Stimulated activated CD4-positive, alpha-beta T cell treated with anti-CD3 and anti-CD28 coated beads, Interleukin-15, amount 100 ng/mL, for 24 hours (primary cell): ENCODE measurements at regions not wholly inside any gene's neighbourhood (a gene's known extent, or its start where the extent isn't known, plus 50 kb on each side); places are given as distances from the start of the nearest gene placed in this dataset.

Source experiments
- DNase-seq: peaks from one replicate; pipeline ENCODE4 v3.0.0-alpha.2; 2020

DNA sequence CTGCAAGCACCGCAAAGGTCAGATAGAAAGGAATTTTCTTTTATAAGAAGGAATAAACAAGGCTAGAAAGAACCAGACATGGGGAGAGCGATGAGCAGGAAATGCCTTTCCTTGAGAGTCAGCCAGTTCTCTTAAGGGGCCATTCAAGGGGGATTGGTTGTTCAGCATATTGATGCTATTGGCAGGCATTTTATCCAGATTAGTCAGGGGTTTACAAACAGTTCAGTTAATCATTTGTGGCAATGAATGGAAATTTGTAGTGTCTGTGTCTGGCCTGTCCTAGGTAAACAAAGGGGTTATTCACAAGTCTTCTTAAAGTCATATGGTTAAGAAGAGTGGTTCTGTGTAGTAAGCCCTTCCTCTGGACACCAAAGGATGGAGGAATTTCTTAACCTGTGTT lies 184.7 kb upstream of the FRMPD4 start:
- DNase-seq: no peak

DNA sequence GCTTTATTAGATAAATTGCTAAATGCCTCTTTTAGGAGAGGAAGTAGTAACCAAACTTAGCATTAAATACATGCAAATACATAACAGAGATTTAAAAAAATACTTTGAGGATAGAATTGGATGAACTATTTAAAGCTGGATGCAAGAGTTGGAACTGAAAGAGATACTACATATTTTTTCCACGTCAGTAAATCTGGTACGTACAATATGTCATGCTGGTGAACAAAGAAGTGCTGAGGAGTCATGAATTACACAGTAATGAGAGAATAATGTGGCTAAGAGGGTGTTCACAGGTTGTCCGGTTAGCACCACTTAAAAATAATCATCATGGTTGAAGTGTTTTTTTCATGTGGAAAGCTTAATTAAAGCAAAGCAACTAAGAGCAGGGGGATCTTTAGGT lies 184.1 kb upstream of the FRMPD4 start:
- DNase-seq: no peak

DNA sequence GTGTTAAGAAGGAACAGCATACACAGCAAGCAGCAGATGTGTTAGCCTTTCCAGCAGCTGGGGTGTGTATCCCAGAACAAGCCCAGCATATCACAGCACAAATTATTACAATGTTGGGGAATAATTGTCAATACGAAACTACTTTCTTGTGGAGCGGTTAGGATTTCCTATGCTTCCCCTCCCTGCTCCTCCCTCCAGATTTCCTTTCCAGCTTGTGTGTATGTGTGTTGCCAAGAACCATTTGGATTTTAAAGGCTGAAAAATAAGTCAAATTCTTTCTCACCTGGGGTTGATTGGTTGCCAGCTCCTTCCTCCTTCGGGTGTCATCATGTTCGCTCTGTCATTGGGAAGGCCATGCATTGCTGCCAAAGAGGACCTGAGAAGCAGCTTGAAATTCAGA lies 178.2 kb upstream of the FRMPD4 start:
- no peak for DNase-seq

DNA sequence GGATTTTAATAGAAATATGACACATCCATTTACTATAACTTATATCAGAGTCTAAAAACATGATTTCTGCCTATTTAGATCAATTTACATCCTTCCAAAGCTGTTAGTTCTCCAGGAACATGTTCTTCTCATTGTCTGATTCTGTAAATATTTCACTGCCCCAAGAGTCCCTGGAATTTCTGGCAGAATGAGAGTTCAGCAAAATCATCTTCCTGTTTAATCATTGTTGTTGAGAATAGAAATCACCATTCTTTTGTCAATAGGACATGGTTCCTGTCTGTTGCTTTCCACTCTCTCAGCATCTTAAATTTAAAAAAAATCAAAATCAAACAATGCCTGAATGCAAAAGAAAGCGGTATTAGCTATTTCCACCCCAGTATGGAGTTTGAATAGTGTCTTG lies 172.8 kb upstream of the FRMPD4 start:
- DNase-seq: no peak

DNA sequence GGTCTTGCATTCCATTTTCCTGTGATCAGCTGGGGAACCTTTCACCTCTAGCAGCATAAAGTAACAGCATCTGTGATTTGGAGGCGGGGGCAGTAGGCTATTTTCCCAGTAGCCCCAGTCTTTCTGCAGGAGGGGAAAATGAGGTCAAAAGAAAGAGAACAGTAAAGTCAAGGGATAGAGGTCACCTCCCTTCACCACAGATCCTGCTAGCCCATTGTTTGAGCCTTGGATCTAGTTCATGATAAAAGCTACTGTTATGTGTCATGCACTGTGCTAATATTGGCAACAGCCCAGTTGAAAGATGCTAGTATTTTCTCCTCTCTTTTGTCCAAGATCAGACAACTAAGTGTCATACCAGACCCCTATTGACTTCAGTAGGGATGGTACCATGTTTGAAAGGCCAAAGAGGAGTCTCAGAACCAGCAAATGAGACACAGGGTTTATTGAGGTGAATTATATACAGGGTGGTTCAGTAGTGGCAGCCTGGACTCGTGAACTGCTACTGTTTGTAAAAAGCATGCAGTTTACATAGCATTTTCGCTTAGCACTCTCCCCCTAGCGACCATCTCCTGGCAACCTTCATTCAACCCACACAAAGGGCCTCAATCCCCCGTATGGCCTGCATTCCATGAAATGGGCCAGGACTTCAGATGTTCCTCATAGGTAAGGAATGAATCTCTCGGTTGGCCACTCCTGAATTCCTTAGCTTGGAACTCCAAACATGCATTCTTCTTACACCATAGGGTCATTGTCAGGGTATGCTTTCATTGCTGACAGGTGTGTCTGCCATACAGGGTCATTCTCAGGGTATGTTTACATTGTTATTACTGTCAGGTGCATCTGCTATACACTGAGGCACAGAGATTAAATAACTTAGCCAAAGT lies 170.0 kb upstream of the FRMPD4 start:
- DNase-seq: no peak

DNA sequence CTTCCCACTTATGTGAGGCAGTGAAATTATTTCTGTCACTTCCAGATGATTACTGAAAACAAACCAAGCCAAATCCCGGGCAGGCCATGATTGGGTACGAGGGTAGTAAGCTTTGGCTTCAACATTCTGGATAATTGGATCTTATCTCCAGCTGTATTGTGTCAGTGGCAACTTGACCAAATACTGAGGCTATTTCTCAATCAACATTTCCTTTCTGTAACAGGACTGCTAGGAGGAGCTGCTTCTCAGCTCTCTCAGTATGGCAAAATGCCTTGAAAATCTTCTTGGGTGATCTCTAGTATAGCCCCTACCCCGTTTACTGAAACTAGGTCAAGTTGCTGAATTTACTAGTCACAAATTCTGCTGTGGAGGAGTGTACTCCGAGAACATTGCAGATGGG lies 169.3 kb upstream of the FRMPD4 start:
- DNase-seq: no peak

DNA sequence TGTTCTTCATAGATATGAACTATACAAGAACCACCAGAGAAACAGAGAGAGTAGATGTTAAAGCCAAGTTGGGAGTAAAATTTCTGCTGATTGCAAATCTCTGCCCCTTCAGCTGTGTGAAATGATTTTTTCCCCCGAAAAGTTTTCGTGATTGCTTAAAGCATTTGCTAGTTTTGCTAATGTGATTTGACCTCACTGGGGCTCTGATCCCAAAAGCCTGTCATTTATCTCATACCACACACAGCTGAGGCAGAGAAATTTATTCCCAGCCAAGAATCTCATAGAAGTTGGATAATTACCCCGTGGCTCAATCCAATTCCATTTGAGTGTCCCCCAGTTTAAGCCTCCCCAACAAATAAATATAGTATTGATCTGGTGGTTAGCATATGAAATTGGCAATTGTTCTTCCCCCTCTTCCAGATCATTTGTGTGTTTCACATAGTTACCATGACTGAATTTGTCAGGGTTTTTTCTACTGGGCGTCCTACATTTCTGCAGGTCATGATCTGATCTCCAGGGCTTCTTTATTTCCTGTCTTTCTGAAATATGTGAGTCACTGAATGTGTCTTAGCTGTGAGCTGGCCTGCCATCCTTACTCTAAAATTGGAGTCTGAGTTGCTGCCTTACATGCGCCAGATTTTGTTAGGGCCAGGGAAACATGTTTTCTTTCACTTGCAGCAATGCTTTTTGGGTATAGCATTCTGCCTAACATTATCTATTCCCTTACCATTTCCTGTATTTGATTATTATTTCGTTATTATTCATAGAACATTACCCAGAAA lies 167.5 kb upstream of the FRMPD4 start:
- DNase-seq: no peak

DNA sequence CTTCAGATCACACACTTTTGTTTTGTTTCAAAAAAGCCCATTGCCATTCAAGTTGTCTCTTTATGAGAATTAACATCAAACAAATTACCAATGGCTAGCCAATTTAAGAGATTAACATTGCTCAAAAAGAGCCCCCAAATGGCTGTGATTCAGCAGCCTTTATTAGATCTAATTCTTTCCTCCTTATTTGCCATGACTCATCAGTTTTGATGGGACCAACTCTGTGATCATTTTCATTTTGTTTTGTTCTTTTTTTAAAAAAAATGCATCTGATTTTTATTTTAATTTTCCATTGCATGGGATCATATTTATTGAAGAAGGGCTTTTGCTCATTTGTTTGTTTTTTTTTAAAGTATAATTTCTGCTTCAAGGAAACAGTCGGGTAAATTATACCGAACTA lies 161.6 kb upstream of the FRMPD4 start:
- no peak for DNase-seq

DNA sequence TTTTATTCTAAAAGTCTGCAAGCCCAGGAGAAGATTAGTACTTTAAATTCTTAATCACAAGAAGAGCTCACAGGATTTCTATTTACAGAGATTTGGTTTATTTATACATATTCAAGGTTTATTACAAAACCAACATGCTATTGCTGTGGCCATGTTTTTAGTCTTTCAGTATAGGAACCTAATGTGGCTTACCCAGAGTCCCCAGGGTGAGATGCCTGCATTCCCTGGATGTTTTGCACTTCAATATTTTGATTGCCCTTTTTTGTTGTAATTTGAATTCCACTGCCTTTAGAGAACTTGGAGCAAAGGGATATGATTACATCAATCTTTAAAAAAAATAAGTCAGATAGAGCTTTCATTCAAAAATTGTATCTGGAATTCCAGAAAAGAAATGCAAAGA lies 146.0 kb upstream of the FRMPD4 start:
- no peak for DNase-seq

DNA sequence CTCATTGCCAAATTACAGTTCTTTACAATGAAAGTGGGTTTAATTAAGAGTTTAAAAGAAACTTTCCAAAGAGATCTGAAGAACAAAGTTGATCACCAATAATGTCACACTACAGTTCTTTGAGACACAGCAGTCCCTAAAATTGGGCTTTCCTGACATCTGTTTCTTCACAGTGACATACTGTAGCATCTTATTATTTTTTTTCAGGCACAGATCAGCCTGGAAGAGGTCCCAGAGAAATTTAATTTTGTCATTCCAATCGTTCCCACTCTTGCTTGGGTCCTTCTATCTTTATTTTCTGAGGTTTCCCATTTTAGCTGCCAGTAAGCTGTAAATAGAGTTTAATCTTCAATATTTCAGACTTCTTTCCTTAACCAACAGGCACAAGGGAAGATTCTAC lies 143.1 kb upstream of the FRMPD4 start:
- no peak for DNase-seq

DNA sequence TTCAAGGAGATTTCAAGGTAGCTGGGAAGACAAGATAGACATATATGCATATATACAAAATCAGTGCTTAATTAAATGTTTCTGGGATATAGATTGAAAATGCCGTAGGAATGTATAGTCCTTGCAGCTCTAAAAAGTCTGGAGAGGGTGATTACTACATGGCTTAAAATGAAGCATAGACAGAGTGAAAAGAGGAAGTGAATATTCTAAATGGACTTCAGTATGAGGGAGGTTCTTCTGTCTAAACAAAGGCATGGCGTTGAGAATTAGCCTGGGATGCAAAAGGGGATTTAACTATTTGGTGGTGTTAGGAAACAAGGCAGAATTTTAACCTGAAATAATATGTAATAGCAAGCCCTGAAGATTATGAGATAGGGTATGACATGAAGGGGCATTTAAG lies 141.5 kb upstream of the FRMPD4 start:
- no peak for DNase-seq

DNA sequence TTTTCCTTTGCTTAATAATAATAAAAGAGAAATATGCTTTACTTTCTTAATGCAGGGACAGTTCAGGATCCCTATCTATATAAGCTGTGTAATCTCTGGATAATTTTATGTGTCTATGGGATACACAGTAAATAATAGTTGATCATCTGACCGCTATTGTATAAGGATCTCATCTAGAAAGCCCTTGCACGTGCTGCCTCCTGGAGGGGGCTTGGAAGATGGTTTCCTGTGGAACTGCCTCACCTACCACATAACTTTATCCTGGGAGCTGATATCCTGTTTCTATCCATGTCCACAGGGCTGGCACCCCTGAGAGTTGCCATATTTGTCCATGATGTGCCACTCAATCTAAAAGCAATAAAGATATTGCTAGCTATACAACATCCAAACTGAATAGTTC lies 139.3 kb upstream of the FRMPD4 start:
- no peak for DNase-seq

DNA sequence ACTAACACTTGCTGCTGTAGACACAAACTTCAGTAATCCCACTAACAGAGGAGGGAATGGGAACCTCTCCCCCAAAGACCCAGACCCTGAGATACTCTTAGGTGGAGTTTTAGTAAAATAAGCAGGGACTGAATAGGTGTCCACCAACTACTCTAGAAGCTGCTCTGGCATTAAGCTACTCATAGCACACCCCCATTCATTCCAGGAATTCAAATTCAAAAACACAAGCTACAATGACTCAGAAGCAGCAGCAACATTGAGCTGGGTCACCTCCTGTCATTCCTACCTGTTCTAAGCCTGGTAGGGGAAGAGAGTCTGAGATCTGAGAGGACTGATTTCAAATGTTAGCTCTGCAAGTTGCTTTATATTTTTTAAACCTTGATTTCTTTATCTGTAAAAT lies 135.4 kb upstream of the FRMPD4 start:
- DNase-seq: no peak

DNA sequence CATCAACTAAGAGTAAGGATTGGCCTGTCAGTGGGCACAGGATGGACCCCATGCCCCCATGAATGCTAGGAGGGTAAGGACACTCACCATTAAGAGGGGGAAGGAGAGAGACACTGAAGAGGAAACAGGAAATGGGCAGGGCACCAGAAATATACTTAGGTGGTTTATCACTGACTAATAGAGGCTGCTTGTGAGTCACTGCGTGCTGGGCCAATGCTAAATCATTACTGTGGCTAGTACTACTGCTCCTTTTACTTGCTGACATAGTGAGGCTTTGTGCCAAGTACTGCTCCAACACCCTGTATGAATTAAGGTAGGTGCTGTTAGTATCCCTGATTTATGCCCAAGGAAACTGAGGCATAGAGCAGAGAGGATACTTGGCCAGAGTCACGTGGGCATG lies 130.4 kb upstream of the FRMPD4 start:
- peak; percentile 1 for DNase-seq

DNA sequence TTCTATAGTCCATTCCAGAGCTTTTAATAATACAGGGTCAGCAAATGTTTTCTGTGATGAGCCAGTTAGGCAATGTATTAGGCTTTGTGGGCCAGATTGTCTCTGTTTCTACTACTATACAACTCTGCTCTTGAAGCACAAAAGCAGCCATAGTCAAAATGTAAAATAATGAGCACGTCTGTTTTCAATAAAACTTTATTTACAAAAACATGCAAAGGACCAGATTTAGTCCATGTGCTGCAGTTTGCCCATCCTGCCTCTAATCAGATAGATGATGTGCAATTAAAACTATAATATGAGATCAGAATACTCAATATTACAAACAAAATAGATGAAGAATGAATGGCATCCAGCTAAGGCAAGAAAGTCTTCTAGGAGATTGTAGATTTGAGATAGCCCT lies 127.8 kb upstream of the FRMPD4 start:
- no peak for DNase-seq

DNA sequence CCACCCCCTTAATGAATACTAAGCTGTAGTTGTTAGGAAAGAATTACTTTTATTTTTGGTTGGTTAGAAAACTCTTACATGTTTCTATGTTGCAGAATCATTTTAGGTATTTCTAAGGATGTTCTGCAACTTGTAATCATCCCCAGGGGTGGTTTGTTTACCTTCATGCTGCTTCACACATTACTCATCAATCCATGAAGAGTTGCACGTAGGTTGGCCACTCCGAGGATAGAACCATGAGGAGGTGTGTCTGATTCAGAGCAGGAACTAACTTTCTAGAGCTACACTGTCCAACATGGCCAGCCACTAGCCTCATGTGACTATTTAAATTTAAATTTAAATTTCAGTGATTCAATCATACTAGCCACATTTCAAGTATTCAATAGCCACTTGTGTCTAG lies 127.2 kb upstream of the FRMPD4 start:
- no peak for DNase-seq

DNA sequence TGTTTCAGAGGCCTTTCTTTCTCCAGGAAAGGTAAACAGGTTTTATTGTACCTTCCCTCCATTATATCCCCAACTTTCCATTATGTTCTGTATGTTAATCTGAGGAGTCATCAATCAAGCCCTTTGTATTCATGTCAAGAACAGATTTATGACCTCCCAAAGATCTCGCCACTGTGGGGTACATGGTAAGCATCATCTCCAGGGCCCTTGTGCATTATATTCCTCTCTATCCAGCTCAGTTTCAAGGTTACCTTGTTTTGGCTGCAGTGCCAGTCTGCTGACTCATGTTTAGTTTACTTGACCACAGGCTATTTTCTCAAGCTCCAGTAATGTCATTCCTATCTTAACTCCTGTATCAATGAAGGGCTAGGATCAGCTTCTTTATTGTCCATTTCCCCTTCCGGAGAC lies 125.1 kb upstream of the FRMPD4 start:
- no peak for DNase-seq

DNA sequence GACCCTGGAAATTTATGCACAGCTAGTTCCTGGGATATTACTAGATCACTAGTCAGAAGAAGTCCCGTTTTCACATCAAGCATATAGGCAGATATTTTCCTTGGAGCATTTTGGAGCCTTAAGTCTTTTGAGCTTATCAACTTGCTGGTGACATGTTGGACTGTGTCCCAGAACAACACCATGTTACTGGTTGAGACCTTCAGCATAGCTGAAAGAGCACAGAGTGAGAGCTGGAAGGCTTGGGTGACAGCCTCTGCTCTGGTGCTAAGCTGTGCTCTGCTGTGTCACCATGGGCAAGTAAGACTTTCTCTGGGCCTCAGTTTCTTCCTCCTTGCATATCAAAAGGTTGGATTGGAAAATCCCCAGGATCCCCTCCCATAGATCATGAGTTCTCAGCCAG lies 116.6 kb upstream of the FRMPD4 start:
- DNase-seq: no peak

DNA sequence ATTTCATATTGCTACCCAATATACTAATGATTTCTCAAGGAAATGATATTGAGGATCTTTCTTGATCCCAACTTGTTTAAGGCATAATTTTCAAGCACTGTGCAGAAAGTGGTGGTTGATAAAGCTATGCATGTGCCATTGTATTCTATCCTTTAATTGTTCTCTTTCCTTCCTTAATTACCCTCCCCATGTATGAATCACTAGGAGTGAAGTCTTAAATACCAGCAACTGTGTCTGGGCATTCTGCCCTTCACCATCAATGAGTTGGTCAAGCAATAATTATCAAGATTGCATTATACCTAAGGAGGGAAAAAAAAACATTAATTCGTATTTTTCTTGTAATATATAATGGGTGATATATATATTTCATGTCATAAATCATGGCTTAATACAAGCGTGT lies 111.8 kb upstream of the FRMPD4 start:
- DNase-seq: no peak

DNA sequence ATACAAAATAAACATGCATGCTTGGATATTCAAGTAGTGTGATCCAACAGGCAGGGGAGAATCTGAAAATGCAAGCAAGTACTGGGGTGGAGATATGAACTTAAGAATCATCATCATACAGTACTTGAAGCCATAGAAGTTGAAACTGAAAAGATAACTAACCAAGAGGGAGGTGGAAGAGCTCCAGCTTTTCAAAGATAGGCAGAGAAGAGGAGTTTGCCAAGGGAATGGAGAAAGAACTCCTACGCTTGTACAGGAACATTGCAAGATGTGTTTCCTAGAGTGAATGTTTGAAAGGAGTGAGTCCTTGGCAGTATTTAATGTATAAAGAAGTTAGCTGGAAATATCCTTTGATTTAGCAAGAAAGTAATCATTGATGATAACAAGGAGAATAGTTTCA lies 106.2 kb upstream of the FRMPD4 start:
- DNase-seq: no peak

DNA sequence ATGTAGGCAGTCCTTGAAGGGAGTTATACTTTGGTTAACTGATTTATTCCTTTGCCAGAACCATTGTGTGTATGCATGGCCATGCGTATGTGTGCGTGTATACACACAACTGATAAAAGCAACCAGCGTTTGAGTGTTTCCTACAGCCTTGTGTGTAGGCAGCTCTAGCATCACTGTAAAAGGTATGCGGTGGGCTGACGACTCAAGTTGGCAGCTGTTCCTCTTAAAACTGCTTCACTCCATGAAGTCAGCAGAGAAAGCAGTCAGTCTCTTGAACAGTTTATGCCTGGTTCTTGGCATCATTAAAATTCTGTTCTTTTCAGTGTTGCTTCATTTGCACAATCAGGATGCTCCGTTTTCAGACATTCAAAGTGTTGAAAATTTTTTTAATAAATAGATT lies 103.5 kb upstream of the FRMPD4 start:
- no peak for DNase-seq

DNA sequence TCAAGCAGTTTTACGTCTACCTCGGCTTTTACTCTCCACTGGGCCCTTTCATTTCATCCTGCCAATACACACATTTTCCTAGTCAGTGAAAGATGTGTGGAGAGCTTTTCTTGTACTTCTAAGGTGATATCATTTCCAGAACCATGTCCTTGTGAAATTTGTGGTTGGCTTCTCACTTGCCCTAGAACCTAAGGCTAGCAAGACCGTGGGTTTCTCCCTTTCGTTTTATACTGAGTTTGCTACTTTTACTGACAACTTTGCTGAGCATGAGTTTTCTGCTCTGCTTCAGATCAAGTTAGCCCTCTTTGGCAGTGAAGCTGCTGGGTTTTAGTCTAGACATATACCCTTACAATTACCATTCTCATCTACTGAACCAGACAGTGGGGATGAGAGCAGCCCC lies 95.7 kb upstream of the FRMPD4 start:
- DNase-seq: no peak

DNA sequence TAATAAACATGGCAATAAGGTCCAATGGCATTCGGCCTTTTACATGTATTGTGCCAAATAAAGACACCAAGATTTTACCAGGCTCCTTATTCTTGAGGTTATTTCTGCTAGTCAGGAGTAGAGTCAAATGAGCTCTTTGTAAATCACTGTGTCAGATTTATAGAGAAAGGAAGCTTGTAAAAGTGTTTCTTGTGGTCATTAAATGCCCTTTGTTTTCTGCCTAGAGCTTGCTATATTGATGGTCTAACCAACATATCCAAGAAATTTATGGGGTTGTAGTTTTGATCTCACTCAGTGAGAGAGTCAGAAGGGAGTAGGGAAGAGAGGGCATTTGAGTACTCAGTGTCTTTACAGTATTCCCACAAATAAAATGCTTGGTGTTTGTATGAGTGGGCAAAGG lies 86.2 kb upstream of the FRMPD4 start:
- DNase-seq: no peak

DNA sequence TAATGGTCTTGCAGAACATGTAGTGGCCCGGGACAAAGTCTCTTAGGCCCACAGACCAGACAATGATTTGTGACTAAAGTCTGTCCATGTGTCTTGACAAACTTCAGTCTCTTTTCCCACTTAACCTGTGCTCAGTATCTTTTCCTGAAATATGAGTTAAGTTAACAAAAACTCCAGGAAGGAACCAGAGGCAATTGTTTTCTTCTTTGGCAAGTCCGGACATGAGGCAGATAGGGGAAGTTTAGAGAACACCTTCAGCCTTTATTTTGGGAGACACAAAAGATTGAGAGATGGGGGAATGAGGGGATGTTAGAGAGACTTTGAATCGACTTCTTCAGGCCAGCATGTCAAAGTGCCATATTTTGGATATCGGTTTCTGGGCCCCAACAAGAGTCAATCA lies 80.2 kb upstream of the FRMPD4 start:
- no peak for DNase-seq
